NB4 (cell line): ENCODE measurements at regions not wholly inside any gene's neighbourhood (a gene's known extent, or its start where the extent isn't known, plus 50 kb on each side); places are given as distances from the start of the nearest gene placed in this dataset.

Source experiments
- DNase-seq: peaks from one replicate; pipeline ENCODE4 v3.0.0; 2010; ENCODE audit warnings: low read depth
- H3K4me3 ChIP-seq: one replicate; pipeline ENCODE4 v1.5.1; 2011; ENCODE audit warnings: mild to moderate bottlenecking, low read depth, low read length, moderate library complexity
- MYC ChIP-seq: IDR thresholded peaks from 2 replicates; pipeline ENCODE4 v1.6.1; 2011; ENCODE audit warnings: low read depth, low read length
- POLR2A ChIP-seq: IDR thresholded peaks from 2 replicates; pipeline ENCODE4 v1.6.1; 2011; ENCODE audit warnings: mild to moderate bottlenecking; ENCODE audit not compliant: insufficient read length; ENCODE audit errors: extremely low read depth
- TF ChIP-seq, protein P1 (sequence below): IDR thresholded peaks from 2 replicates; pipeline ENCODE4 v1.6.1; 2011; ENCODE audit warnings: low read depth, low read length
- TF ChIP-seq, protein P2 (sequence below): IDR thresholded peaks from one replicate; pipeline ENCODE4 v1.5.1; 2012; ENCODE audit warnings: low read depth, low read length

DNA sequence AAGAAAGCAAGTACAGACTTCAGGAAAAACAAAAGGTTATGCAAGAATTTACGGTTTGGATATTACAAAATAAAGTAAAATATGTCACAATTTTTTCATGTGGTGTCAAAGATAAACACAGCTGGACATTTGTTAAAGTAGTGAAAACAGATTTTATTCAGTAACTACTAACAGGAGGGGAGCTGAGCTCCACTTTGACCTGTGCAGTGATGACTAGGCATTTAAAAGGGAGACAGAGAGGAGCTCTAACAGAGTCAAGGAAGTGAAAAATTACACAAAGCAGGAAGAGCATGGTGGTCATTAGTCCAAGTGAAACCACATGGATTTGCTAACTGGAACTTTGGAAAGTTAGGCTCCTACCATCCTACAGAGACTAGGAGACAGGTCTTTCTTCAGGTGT lies 263.6 kb upstream of the PCSK5 start:
- DNase-seq = no peak
- H3K4me3 ChIP-seq = no peak overlapping the region
- TF ChIP-seq MYC = no peak
- TF ChIP-seq, protein P1, sequence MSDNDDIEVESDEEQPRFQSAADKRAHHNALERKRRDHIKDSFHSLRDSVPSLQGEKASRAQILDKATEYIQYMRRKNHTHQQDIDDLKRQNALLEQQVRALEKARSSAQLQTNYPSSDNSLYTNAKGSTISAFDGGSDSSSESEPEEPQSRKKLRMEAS = no peak
- TF ChIP-seq, protein P2, sequence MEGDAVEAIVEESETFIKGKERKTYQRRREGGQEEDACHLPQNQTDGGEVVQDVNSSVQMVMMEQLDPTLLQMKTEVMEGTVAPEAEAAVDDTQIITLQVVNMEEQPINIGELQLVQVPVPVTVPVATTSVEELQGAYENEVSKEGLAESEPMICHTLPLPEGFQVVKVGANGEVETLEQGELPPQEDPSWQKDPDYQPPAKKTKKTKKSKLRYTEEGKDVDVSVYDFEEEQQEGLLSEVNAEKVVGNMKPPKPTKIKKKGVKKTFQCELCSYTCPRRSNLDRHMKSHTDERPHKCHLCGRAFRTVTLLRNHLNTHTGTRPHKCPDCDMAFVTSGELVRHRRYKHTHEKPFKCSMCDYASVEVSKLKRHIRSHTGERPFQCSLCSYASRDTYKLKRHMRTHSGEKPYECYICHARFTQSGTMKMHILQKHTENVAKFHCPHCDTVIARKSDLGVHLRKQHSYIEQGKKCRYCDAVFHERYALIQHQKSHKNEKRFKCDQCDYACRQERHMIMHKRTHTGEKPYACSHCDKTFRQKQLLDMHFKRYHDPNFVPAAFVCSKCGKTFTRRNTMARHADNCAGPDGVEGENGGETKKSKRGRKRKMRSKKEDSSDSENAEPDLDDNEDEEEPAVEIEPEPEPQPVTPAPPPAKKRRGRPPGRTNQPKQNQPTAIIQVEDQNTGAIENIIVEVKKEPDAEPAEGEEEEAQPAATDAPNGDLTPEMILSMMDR = no peak
- TF ChIP-seq POLR2A = no peak

DNA sequence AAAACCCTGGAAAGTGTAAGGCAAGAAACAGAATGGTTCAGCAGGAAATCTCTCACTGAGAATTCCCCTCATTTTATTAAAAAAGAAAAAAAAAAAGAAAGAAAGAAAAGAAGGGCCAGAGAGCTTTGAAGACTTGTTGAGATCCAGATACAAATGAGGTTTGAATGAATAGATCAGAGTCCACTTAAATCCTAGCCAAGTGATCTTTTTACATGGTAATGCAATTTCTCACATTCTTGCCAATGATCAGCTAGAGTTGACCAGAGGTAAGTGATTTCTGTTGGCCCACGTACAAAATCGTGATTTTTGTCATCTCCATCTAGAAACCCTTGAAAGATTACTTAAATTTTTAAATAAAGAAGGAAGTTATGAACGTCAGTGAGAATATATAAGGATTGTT lies 261.5 kb upstream of the PCSK5 start:
- TF ChIP-seq MYC (no peak), POLR2A (no peak)
- TF ChIP-seq, protein P2 = no peak
- TF ChIP-seq, protein P1 = no peak
- H3K4me3 ChIP-seq = no peak overlapping the region
- DNase-seq = no peak

DNA sequence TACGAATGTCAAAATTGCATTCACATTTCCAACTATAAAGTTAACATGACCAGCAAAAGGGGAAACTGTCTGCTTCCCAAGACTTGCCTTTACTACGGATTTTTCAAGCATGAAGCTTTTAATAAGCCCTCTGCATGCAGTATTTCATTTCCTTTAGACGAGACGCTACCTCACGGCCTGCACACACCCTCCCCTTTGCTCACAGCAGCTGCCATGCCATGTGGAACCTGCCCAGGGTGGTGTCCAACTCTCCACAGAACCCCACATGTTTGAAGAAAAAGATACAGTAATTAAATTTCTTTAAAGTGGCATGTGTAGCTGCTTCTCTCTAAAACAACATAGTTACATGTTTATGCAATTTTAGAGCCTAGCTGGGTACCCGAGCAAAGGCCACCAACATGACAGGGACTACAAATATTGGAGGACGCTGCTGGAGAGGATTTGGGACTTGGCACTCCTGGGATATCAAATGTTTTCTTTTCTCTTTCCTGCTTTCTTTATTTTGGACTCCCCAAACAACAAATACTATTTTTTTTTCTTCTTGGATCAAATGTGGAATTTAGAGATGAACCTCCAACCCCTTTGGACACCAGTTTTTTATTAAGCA lies 256.9 kb upstream of the PCSK5 start:
- TF ChIP-seq POLR2A (no peak), MYC (no peak)
- TF ChIP-seq, protein P2 = no peak
- TF ChIP-seq, protein P1 = no peak
- DNase-seq = no peak
- H3K4me3 ChIP-seq = no peak overlapping the region

DNA sequence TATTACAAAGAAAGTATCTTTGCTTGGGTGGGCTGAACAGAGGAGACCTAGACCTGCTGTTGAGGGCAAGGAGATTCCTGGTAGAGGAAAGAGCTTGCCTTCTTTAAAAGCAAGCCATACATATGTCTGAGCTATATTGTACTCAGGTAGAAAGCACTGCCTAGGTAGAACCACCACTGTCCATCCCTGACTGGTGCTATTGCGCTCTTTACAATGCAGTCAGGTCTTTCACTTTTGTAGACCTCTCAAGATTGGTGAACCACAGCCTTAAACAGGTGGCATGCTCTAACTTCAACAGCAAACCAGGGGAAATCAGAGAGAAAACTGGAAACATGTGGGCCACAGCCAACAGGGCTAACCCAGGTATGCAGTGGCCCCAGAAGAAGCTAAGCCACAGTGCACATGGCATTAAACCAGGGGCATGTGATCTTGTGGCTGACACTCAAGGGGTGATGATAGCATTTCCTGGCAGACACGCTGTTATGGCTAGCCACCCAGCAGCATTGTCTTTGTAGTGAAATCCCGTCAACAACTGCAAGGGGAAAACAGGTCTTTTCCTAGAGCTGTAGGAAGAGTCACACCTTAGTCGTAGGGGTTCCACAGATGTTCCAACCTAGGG lies 253.9 kb upstream of the PCSK5 start:
- no peak for TF ChIP-seq MYC
- TF ChIP-seq, protein P1 = no peak
- TF ChIP-seq POLR2A = no peak
- TF ChIP-seq, protein P2 = no peak
- DNase-seq = no peak
- no peak overlapping the region for H3K4me3 ChIP-seq

DNA sequence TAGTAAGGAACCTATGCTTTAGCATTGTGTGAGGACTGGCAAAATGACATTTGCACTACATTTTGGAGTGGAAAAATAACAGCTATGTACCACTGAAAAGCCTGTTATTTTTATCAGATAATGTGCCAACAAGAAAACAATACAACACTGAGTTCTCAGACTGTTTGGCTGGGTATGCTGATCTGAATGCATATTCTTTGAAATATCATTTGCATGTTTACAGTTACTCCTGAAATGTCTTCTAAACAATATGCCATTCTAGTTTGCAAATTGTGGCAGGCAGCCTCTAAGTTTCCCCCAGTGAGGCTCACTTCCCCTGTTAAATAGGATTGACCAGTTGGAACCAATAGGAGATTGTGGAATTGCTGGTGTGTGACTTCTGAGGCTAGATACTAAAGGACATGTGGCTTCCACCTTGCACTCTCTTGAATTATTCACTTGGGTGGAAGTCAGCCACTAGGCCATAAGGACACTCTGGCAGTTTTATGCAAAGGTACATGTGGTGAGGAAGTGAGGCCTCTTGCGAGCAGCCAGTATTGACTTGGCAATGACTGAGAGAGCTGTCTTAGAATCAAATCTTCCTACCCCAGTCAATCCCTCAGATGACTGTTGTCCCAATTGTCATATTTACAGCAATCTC lies 250.4 kb upstream of the PCSK5 start:
- no peak overlapping the region for H3K4me3 ChIP-seq
- DNase-seq = no peak
- no peak for TF ChIP-seq POLR2A
- TF ChIP-seq MYC = no peak
- TF ChIP-seq, protein P2 = no peak
- TF ChIP-seq, protein P1 = no peak
